ENCODE measurements at regions not wholly inside any gene's neighbourhood (a gene's known extent, or its start where the extent isn't known, plus 50 kb on each side); places are given as distances from the start of the nearest gene placed in this dataset.

GRCh38 chr12:127146991-127147718, 1119.8 kb upstream of the TMEM132C start:
- H2AFZ ChIP-seq = no peak overlapping the region
- Mint-ChIP-seq H3K27ac (no peak overlapping the region), H3K9me3 (peaks cover 58% of the 10 kb centered on the region), H3K4me1 (no peaks in the 10 kb centered on the region), H3K4me3 (no peak overlapping the region), H3K36me3 (ENCODE audit: low read depth) (peaks cover 26% of the 10 kb centered on the region), H3K27me3 (ENCODE audit: insufficient read depth, low read depth, poor library complexity) (no peaks in the 10 kb centered on the region)
- no peaks in the 10 kb centered on the region for H3K9me2 ChIP-seq (ENCODE audit: insufficient read depth)
- no peaks in the 10 kb centered on the region for H4K20me1 ChIP-seq (replicated peaks; ENCODE audit: insufficient read depth)
- TF ChIP-seq ETS1 (IDR thresholded peaks at IDR 0.05) = no peak
- TF ChIP-seq JUNB (IDR thresholded peaks at IDR 0.05; ENCODE audit: unreplicated experiment) = no peak
- TF ChIP-seq POLR2AphosphoS5 (IDR thresholded peaks at IDR 0.05; ENCODE audit: low read depth) = peak; percentile 34; the same call in 1 of the 2 replicates
- no peak for TF ChIP-seq ZNF462 (CRISPR knock-in tag; IDR thresholded peaks at IDR 0.05)
- no peak for TF ChIP-seq CREB1 (CRISPR knock-in tag; IDR thresholded peaks at IDR 0.05; ENCODE audit: low read depth)
- TF ChIP-seq ZNF114 (CRISPR knock-in tag; IDR thresholded peaks at IDR 0.05) = no peak
- no peak for TF ChIP-seq EZH2phosphoT487 (IDR thresholded peaks at IDR 0.05; ENCODE audit: unreplicated experiment)
- TF ChIP-seq STAT1 (IDR thresholded peaks at IDR 0.05; ENCODE audit: unreplicated experiment) = no peak
- H3K4me2 ChIP-seq = peak overlapping the region; percentile 50
- no peaks in the 10 kb centered on the region for H3F3A ChIP-seq (replicated peaks; ENCODE audit: low read depth)
- no peak for ATAC-seq
- no peak overlapping the region; the same call in 1 of the 2 replicates for H3K4me3 ChIP-seq
- 0 out of 2 replicates have a peak, but pooled peaks cover 3% of the 10 kb centered on the region for H3K4me1 ChIP-seq (ENCODE audit: insufficient read depth)
- H3K36me3 ChIP-seq (ENCODE audit: insufficient read depth) = no peaks in the 10 kb centered on the region; the same call in 1 of the 2 replicates
- peak overlapping the region; percentile 87 for H3K27ac ChIP-seq (ENCODE audit: low read depth)
- no peak for DNase-seq (ENCODE audit: low spot score)
- H3K27me3 ChIP-seq (ENCODE audit: insufficient read depth) = no peaks in the 10 kb centered on the region
- no peaks in the 10 kb centered on the region for H3K79me2 ChIP-seq (replicated peaks; ENCODE audit: insufficient read depth)
